SJSA1 (cell line): ENCODE measurements at regions not wholly inside any gene's neighbourhood (a gene's known extent, or its start where the extent isn't known, plus 50 kb on each side); places are given as distances from the start of the nearest gene placed in this dataset.
"Not testable (repeated sequence)": the region's sequence is repeated elsewhere in the genome, so short reads cannot be mapped to it uniquely, and the experiment has no call there.

ENCODE experiments used
- DNase-seq, 2 experiments: peaks; one replicate each; pipeline ENCODE4 v3.0.0-alpha.2; 2015 to 2020; ENCODE audit warnings: low spot score in 2 of 2, low read depth in 1 of 2
- H3K27ac ChIP-seq: fragments of 250-450 bp; sonication (Bioruptor Pico); 2 replicates; pipeline ENCODE4 v1.5.1; 2020; ENCODE audit warnings: mild to moderate bottlenecking, moderate library complexity
- H3K27me3 ChIP-seq: fragments of 250-450 bp; sonication (Bioruptor Pico); replicated peaks from 2 replicates; pipeline ENCODE4 v1.5.1; 2020; ENCODE audit warnings: mild to moderate bottlenecking, moderate library complexity
- H3K36me3 ChIP-seq: fragments of 250-450 bp; sonication (Bioruptor Pico); 2 replicates; pipeline ENCODE4 v1.5.1; 2020; ENCODE audit warnings: mild to moderate bottlenecking
- H3K4me1 ChIP-seq: fragments of 250-450 bp; sonication (Bioruptor Pico); replicated peaks from 2 replicates; pipeline ENCODE4 v1.6.1; 2021; ENCODE audit warnings: mild to moderate bottlenecking
- H3K4me3 ChIP-seq: fragments of 250-450 bp; sonication (Bioruptor Pico); 2 replicates; pipeline ENCODE4 v1.5.1; 2020; ENCODE audit warnings: mild to moderate bottlenecking
- H3K9me3 ChIP-seq: fragments of 250-450 bp; sonication (Bioruptor Pico); replicated peaks from 2 replicates; pipeline ENCODE4 v1.5.1; 2020; ENCODE audit warnings: mild to moderate bottlenecking

DNA sequence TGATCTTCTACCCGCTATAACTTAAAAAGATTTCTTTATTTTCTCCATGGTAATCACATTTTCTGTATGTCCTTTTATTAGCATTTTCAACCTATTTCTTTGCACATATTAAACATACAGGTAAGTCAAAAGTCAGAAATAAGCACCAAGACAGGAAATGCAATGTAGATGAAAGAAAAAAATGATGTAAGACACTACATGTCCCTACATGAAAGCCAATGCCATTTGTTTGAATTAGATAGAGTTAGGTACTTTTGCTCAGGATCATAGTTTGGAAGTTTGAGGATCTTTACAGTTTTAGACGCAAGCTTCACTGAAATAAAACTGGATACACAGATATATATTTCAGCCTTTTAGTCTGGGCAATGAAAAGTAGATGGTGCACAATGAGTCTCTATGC lies 453.1 kb upstream of the MEF2C start:
- Histone ChIP-seq H3K27ac (no peak overlapping the region), H3K9me3 (no peaks in the 10 kb centered on the region)
- DNase-seq: no peak

DNA sequence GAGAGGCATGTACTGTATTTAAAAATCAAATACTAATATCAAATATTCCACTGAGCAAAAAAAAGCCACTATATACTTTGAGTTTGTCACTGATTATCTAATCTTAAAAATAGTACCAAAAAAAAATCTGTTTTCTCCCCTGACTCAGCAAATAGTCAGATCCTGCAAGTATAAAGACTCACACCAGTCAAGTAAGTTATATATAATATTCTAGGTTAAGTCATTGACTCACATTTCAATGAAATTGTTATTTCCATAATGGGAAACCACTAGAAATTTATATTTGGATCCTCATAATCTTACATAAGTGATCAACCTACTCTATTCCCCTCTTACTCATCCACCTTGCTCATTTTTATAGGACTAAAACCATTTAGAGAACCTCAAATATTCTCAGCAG lies 447.2 kb upstream of the MEF2C start:
- no peaks in the 10 kb centered on the region for H3K4me1 ChIP-seq

More for the DNA sequence above, 453.1 kb upstream of the MEF2C start:
- Histone ChIP-seq H3K36me3 (no peaks in the 10 kb centered on the region), H3K27me3 (no peaks in the 10 kb centered on the region), H3K4me3 (no peak overlapping the region), H3K4me1 (peaks cover 12% of the 10 kb centered on the region)

DNA sequence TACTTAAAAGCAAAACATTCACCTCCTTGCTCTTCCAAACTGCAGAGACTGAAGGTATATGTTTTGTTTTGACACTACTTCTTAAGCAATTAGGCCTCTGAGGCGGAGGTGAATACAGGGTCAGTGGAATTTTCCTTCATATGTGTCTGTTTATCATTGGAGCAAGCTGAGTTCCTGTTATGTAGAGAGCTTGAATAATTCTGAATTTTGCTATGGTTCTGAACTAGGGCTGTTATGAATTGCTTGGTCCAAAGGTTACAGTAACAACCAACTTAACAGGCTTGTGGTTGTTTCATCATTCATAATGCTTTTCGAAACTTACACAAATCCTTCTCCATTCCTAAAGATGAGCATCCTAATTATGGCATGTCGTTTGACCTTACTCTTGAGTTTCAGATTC lies 444.6 kb upstream of the MEF2C start:
- Histone ChIP-seq H3K36me3 (no peaks in the 10 kb centered on the region), H3K4me1 (no peaks in the 10 kb centered on the region), H3K9me3 (no peaks in the 10 kb centered on the region)

More for the DNA sequence above, 447.2 kb upstream of the MEF2C start:
- no peak overlapping the region for H3K27ac ChIP-seq
- no peaks in the 10 kb centered on the region for H3K36me3 ChIP-seq
- no peaks in the 10 kb centered on the region for H3K27me3 ChIP-seq
- no peaks in the 10 kb centered on the region for H3K9me3 ChIP-seq
- DNase-seq: no peak
- no peak overlapping the region for H3K4me3 ChIP-seq

GRCh38 chr5:89324990-89325389 lies 442.0 kb upstream of the MEF2C start:
- H3K36me3 ChIP-seq: no peaks in the 10 kb centered on the region
- no peak overlapping the region for H3K4me3 ChIP-seq
- no peaks in the 10 kb centered on the region for H3K27me3 ChIP-seq
- no peak for DNase-seq
- H3K4me1 ChIP-seq: no peaks in the 10 kb centered on the region
- no peak overlapping the region for H3K27ac ChIP-seq
- H3K9me3 ChIP-seq: no peaks in the 10 kb centered on the region

More for the DNA sequence above, 444.6 kb upstream of the MEF2C start:
- no peak for DNase-seq
- Histone ChIP-seq H3K27me3 (no peaks in the 10 kb centered on the region), H3K27ac (no peak overlapping the region), H3K4me3 (no peak overlapping the region)

DNA sequence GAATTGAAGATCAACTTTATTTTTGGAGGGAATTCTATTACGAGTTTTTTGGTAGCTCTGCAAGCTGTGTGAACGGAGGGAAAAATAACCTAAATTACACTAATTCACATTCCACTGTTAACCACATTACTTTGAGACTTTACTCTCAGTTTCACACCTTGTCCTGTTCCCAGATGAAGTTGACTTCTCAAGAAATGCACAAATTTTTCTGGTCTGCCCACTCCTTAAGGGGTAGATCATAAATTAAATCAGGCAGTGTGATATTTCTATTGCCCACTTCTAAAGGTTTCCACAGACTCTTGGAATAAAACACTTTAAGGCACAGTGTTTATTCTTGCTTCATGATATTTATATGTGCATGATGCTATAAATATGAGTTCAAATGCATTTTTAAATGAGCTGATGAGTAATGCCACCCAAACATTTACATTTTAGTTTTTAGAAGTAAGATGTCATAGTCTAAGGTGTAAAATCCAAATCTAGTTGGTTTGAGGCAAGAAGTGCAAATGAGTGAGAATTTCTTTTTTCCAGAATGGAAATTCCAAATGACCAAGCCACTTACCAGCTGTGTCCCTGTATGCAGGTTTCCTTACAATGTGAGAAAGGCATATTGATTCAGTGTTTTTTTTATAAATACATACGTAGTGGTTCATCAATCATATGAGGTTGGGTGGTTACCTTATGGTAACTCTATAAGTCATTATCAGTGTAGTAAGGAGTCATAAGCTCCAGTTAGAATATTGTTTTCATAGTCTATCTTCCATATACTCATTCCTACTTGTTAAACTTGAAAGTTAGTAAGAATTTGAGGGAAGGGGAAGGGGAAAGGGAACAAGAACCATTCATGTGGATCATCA lies 437.7 kb upstream of the MEF2C start:
- H3K27ac ChIP-seq: no peak overlapping the region
- no peaks in the 10 kb centered on the region for H3K27me3 ChIP-seq
- no peak for DNase-seq
- no peaks in the 10 kb centered on the region for H3K36me3 ChIP-seq
- no peaks in the 10 kb centered on the region for H3K4me1 ChIP-seq
- no peak overlapping the region for H3K4me3 ChIP-seq
- no peaks in the 10 kb centered on the region for H3K9me3 ChIP-seq

- not testable (repeated sequence) for H3K27me3 ChIP-seq, H3K9me3 ChIP-seq, H3K4me3 ChIP-seq, H3K27ac ChIP-seq, DNase-seq, H3K36me3 ChIP-seq
- peaks cover 17% of the 10 kb centered on the region for H3K4me1 ChIP-seq
Observed at GRCh38 chr5:89317838-89318237, 434.9 kb upstream of the MEF2C start.

DNA sequence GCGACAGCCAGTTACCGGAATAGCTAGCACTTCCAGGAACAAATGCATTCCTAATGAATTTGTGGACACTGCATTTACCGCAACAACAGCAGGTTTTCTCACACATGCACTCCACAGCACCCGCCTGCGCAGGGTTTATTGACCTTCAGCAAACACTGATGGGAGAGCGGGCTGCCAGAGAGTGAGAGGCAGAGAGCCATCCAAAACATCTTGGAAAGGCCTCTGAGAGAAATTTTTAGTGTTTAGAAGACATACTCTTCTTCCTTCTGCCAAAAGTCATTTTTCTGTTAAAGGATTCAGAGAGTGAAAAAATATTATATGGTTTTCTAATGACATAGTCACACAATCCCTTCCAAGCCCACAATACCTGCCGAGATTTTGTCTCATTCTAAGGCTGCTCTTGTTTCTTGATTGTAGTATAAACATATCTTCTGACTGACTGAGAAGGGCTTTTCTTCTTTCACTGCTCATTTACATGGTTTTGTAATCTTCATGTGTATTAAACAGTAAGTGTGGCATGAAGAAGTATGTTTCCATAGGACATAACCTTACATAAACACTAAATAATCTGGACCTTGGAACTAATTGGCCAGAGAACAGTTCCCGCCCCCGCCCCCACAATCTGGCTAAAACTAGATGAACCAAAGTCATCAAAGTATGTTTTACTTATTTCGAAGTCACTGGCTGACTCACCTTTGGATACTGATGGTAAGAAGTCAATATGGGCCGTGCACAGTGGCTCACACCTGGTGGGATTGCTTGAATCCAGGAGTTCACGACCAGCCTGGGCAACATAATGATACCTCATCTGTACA lies 432.5 kb upstream of the MEF2C start:
- Histone ChIP-seq H3K4me1 (peaks cover 18% of the 10 kb centered on the region), H3K27me3 (no peaks in the 10 kb centered on the region), H3K36me3 (no peaks in the 10 kb centered on the region), H3K9me3 (no peaks in the 10 kb centered on the region), H3K27ac (no peak overlapping the region), H3K4me3 (no peak overlapping the region)
- DNase-seq: no peak

DNA sequence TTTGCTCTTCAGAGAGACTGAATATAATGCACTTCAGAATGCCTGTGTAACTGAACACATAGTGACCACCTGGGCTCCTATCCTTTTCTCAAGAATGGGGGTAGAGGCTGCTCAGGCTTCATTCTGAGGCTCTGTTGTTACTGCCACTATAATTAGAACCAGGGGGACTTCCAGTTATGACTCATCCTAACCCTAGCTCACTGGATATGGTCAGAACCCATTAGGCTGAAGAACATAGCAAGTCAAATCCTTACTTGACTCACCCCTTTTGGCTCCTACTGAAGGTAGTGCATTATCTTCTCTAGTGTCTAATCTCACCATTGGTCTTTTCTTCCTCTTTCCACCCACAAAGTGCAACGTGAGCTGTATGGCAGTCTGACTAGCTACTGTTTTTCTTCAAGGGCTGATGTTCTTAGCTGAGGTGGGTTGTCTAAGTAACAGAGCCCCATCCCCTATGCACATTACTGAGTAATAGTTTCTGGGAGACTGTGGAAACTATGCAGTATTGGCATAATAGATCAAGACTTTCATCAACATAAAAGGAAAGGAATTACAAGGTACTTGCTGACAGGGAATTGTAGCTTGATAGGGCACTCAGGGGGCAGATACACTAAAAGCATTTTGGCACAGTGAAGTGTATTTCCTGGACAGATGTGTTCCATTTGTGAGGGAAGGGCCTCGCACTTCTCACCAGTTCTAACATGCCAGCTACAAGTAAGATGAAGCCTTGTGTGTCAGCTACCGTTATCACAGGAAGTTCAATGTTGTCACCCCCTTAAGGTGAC lies 431.0 kb upstream of the MEF2C start:
- peaks cover 18% of the 10 kb centered on the region for H3K4me1 ChIP-seq
- peak overlapping the region; percentile 31; the same call in 1 of the 2 replicates for H3K27ac ChIP-seq
- H3K27me3 ChIP-seq: no peaks in the 10 kb centered on the region
- DNase-seq: peak; percentile 45 to 58
- no peaks in the 10 kb centered on the region for H3K9me3 ChIP-seq
- H3K4me3 ChIP-seq: no peak overlapping the region
- H3K36me3 ChIP-seq: no peaks in the 10 kb centered on the region

GRCh38 chr5:89313044-89313443 lies 430.1 kb upstream of the MEF2C start:
- H3K9me3 ChIP-seq: no peaks in the 10 kb centered on the region
- H3K36me3 ChIP-seq: no peaks in the 10 kb centered on the region
- H3K27me3 ChIP-seq: no peaks in the 10 kb centered on the region
- H3K4me1 ChIP-seq: peaks cover 18% of the 10 kb centered on the region
- H3K27ac ChIP-seq: peak overlapping the region; percentile 31; the same call in 1 of the 2 replicates
- peak; percentile 25 to 42 for DNase-seq
- H3K4me3 ChIP-seq: no peak overlapping the region

- Histone ChIP-seq H3K4me1 (peaks cover 16% of the 10 kb centered on the region), H3K27ac (no peak overlapping the region), H3K27me3 (no peaks in the 10 kb centered on the region), H3K4me3 (no peak overlapping the region), H3K9me3 (no peaks in the 10 kb centered on the region), H3K36me3 (no peaks in the 10 kb centered on the region)
- no peak for DNase-seq
Observed at GRCh38 chr5:89309268-89309667, 426.3 kb upstream of the MEF2C start.

GRCh38 chr5:89308606-89309040 lies 425.6 kb upstream of the MEF2C start:
- Histone ChIP-seq H3K4me1 (peaks cover 9% of the 10 kb centered on the region), H3K27me3 (no peaks in the 10 kb centered on the region), H3K27ac (no peak overlapping the region), H3K36me3 (no peaks in the 10 kb centered on the region), H3K9me3 (no peaks in the 10 kb centered on the region), H3K4me3 (no peak overlapping the region)
- no peak for DNase-seq

DNA sequence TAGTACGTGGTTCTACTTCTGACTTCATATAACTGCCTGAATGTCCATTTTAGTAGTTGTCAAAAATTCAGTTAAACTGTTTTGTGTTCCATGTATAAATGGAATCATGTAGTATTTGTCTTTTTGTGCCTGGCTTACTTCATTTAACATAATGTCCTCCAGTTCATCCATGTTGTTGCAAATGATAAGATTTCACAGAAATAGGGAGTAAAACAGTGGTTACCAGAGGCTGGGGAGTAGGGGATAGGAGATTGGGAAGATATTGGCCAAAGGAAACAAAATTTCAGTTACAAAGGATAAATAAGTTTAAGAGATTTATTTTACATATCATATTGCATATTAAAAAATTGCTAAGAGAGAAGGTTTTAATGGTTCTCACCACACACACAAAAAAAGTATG lies 425.0 kb upstream of the MEF2C start:
- Histone ChIP-seq H3K27me3 (no peaks in the 10 kb centered on the region), H3K4me3 (no peak overlapping the region), H3K9me3 (no peaks in the 10 kb centered on the region), H3K36me3 (no peaks in the 10 kb centered on the region), H3K27ac (no peak overlapping the region), H3K4me1 (peaks cover 3% of the 10 kb centered on the region)
- DNase-seq: no peak

DNA sequence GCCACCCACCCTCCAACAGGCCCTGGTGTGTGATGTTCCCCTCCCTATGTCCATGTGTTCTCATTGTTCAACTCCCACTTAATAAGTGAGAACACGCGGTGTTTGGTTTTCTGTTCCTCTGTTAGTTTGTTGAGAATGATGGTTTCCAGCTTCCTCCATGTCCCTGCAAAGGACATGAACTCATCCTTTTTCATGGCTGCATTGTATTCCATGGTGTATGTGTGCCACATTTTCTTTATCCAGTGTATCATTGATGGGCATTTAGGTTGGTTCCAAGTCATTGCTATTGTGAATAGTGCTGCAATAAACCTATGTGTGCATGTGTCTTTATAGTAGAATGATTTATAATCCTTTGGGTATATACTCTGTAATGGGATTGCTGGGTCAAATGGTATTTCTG lies 424.2 kb upstream of the MEF2C start:
- H3K9me3 ChIP-seq, H3K27ac ChIP-seq, DNase-seq, H3K4me3 ChIP-seq, H3K27me3 ChIP-seq, H3K36me3 ChIP-seq, H3K4me1 ChIP-seq: not testable (repeated sequence)
